Kidney epithelial cell (primary cell): ENCODE measurements at regions not wholly inside any gene's neighbourhood (a gene's known extent, or its start where the extent isn't known, plus 50 kb on each side); places are given as distances from the start of the nearest gene placed in this dataset.

Experiments used
- DNase-seq: peaks from one replicate; pipeline ENCODE4 v3.0.0-alpha.2; 2010; ENCODE audit warnings: low read depth
- H3K27me3 ChIP-seq: 2 replicates; pipeline ENCODE4 v1.6.0; 2011; ENCODE audit warnings: low read length; ENCODE audit not compliant: control insufficient read depth, insufficient read depth
- H3K36me3 ChIP-seq: 2 replicates; pipeline ENCODE4 v1.5.1; 2011; ENCODE audit warnings: low read length; ENCODE audit not compliant: control insufficient read depth, insufficient read depth
- H3K4me3 ChIP-seq: 2 replicates; pipeline ENCODE4 v1.5.1; 2011; ENCODE audit warnings: low read depth, mild to moderate bottlenecking, control low read depth, low read length
- CTCF ChIP-seq: IDR thresholded peaks from 2 replicates; pipeline ENCODE4 v1.5.1; 2011; ENCODE audit warnings: mild to moderate bottlenecking, moderate library complexity, low read length, control low read depth, inconsistent platforms; ENCODE audit not compliant: insufficient read depth, poor library complexity, severe bottlenecking

- no peak for TF ChIP-seq CTCF
- Histone ChIP-seq H3K27me3 (no peaks in the 10 kb centered on the region), H3K36me3 (no peaks in the 10 kb centered on the region), H3K4me3 (no peak overlapping the region)
- DNase-seq, result no peak
Observed at GRCh38 chr11:134560566-134561330, 148.7 kb upstream of the B3GAT1 start.

GRCh38 chr11:134560066-134560465 is 148.0 kb upstream of the B3GAT1 start:
- DNase-seq, result no peak
- H3K4me3 ChIP-seq, result no peak overlapping the region
- H3K36me3 ChIP-seq, result no peaks in the 10 kb centered on the region
- no peak for TF ChIP-seq CTCF
- no peaks in the 10 kb centered on the region for H3K27me3 ChIP-seq

GRCh38 chr11:134559602-134559962 is 147.5 kb upstream of the B3GAT1 start:
- no peak overlapping the region for H3K4me3 ChIP-seq
- TF ChIP-seq CTCF, result no peak
- DNase-seq, result no peak

GRCh38 chr11:134558916-134559601 is 147.0 kb upstream of the B3GAT1 start:
- no peak for TF ChIP-seq CTCF
- no peak for DNase-seq
- H3K27me3 ChIP-seq, result no peaks in the 10 kb centered on the region
- H3K4me3 ChIP-seq, result no peak overlapping the region
- H3K36me3 ChIP-seq, result no peaks in the 10 kb centered on the region

More at GRCh38 chr11:134559602-134559962, 147.5 kb upstream of the B3GAT1 start:
- H3K36me3 ChIP-seq, result no peaks in the 10 kb centered on the region
- no peaks in the 10 kb centered on the region for H3K27me3 ChIP-seq

GRCh38 chr11:134558258-134558835 is 146.3 kb upstream of the B3GAT1 start:
- Histone ChIP-seq H3K4me3 (no peak overlapping the region), H3K36me3 (no peaks in the 10 kb centered on the region), H3K27me3 (no peaks in the 10 kb centered on the region)
- TF ChIP-seq CTCF, result no peak
- DNase-seq, result no peak
